HG02840 (cell line): ENCODE measurements at regions not wholly inside any gene's neighbourhood (a gene's known extent, or its start where the extent isn't known, plus 50 kb on each side); places are given as distances from the start of the nearest gene placed in this dataset.

ENCODE experiments used
- ATAC-seq: cut with Tn5 transposase; IDR thresholded peaks from one replicate; pipeline ENCODE4 v1.9.1; 2021; ENCODE audit warnings: mild to moderate bottlenecking, moderate library complexity, moderate number of reproducible peaks; ENCODE audit not compliant: unreplicated experiment, low FRiP score

DNA sequence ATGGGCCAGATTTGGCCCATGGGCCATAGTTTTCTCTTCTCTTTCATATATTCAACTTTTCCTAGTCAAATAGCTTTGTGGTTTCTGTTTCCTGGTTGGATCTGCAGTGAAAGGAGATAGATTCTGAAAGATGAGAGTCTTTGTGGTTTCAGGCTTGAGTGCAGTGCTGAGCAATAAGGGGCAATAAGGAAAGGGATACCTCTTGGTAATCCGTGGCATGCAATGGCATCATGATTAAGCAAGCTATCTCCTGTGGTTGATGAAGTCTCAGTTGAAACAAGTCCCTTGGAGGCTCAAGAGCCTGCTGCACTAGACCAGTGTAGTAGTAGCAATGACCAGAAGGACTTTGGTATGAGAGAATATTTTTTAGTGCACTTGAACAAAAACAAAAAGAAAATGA is 187.7 kb upstream of the CNTNAP2 start:
- ATAC-seq, result no peak

GRCh38 chr7:145919712-145920111 is 196.9 kb upstream of the CNTNAP2 start:
- no peak for ATAC-seq

GRCh38 chr7:145916776-145917175 is 199.8 kb upstream of the CNTNAP2 start:
- no peak for ATAC-seq

- ATAC-seq, result no peak
Observed at GRCh38 chr7:145915679-145916078, 200.9 kb upstream of the CNTNAP2 start.

DNA sequence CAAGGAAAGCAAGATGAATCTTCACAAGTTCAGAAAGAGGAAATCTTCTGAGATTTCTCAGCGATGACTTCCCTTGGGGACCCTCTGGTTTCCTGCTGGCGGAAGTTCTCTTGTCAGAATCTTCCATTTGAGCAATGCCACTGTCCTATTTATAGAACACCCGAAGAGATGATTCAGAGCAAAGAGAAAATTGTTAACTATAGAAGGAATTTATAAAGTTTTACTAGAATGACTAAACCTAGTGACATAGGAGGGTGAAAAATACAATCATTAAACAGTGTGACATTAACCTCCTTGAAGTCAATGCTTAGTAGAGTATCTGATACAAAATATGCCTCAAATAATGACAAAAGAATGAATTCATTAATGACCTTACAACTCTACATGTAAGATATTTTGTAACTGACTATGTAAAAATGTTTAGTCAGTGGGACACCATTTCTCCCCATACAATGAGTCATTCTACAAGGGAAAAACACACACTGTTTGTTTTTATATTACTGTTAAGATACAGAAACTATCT is 206.5 kb upstream of the CNTNAP2 start:
- peak; percentile 71 for ATAC-seq

GRCh38 chr7:145903658-145904057 is 212.9 kb upstream of the CNTNAP2 start:
- ATAC-seq, result no peak

- ATAC-seq, result no peak
Observed at GRCh38 chr7:145902123-145902522, 214.5 kb upstream of the CNTNAP2 start.

DNA sequence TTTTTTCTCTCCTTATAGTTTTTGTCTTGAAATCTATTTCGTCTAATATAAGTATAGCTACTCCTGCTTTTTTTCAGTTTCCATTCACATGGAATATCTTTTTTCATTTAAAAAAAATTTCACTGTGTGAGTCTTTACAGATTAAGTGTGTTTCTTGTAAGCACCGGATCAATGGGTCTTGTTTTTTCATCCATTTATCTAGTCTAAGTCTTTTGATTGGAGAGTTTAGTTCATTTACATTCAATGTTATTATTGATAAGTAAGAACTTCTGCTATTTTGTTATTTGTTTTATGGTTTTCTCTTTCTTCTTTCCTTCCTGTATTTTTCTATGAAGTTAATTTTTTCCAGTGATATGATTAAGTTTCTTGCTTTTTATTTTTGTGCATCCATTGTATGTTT is 216.7 kb upstream of the CNTNAP2 start:
- ATAC-seq, result no peak

GRCh38 chr7:145893925-145894535 is 222.6 kb upstream of the CNTNAP2 start:
- ATAC-seq, result no peak

GRCh38 chr7:145884716-145885514 is 231.7 kb upstream of the CNTNAP2 start:
- no peak for ATAC-seq

DNA sequence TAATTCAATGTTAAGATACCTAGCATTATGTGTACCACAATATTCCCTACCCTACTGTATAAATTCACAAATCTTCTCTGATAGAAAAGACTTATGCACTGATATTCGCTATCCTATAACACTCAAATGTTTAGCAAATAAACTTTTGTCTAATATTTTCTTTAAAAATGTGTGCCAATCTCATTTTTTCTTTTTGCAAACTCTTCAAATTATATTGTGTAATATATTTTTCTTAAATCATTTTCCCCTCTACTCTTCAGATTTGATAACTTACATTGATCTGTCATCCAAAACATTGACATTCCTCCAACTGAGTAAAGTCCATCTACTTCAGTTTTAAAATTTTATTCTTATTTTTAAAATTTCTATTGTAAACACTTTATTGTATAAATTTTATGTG is 240.2 kb upstream of the CNTNAP2 start:
- no peak for ATAC-seq

DNA sequence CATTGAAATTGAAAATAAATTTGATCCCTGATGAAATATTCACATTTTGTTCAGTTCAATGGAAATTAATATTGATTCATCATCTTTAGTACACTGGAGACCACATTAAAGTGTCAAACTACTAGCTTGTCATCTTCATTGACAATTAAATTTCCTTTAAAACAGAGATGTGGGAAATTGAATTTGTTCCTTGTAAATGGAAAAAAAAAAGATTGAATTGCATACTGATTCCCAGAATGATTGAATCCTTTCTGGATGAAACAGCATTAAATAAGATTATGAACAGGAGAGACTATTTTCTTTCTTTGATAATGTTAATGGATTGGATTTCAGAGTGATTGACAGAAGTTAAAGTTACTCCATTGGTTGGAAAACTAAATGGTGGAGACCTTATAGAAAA is 241.3 kb upstream of the CNTNAP2 start:
- ATAC-seq, result no peak

DNA sequence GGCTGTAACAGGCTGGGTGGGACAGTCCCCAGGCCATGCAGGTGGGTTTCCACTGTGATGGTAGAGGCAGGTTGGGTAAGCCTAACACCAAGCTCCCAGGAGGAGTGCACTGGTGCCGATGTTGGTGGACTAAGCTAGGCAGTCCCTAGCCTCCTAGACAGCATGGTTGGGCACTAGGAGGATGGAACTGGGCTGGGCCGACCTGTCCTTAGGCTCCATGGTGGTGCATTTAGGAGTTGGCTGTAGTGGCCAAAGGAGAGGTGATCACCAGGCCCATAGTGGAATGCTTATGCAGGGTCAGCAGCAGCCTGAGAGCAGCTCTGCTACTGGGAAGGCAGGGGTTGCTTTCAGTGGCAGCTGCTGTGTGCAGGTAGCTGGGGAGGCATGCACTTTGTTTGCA is 247.7 kb upstream of the CNTNAP2 start:
- no peak for ATAC-seq

DNA sequence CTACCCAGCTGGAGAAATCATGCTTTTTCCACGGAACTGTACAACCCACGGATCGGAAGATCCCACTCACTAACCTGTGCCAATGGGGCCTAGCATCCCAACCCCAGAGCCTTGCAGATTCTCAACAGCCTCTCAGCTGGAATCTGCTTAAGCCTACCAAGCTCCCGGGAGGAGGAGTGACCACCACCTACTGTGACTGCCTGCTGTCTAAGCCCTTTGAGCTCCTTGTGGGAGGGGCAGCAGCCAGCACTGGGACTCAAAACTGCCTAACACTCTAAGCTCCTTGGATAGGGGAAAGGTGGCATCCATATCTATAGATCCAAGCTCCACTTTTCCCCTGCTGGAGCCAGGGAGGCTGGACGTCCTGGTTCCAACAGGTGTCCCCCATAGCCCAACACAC is 254.4 kb upstream of the CNTNAP2 start:
- ATAC-seq, result no peak

- no peak for ATAC-seq
Observed at GRCh38 chr7:145860809-145861208, 255.8 kb upstream of the CNTNAP2 start.

GRCh38 chr7:145850636-145851035 is 266.0 kb upstream of the CNTNAP2 start:
- ATAC-seq, result no peak

DNA sequence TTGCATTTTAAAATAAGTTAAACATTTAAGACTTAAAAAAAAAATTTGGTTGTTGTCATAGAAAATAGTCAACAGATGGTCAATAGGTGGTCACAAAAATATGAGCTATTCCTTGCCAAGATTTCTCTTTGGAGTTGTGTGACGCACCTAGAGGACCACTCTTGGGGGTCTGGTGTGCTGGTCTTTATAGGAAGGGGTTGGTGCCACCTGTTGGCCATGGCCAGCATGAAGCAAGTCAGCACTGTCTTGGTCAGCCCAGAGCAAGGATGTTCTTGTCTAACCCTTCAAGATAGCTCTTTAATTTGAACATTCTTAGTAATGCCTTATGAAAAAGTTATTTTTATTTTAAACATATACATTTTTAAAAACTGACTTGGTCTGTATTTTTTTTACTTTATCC is 267.9 kb upstream of the CNTNAP2 start:
- ATAC-seq, result no peak

GRCh38 chr7:145845345-145845744 is 271.3 kb upstream of the CNTNAP2 start:
- no peak for ATAC-seq

DNA sequence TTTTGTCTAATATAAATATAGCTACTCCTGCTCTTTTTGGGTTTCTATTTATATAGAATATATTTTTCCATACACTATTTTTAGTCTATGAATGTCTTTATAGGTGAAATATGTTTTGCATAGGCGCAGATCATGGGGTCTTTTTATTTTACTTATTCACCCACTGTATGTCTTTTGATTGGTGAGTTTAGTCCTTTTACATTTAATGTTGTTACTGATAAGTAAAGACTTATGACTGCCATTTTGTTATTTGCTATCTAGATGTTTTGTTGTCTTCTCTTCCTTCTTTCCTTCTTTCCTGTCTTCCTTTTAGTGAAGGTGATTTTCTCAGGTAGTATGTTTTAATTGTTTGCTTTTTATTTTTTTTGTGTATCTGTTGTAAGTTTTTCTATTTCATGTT is 276.8 kb upstream of the CNTNAP2 start:
- ATAC-seq, result no peak

DNA sequence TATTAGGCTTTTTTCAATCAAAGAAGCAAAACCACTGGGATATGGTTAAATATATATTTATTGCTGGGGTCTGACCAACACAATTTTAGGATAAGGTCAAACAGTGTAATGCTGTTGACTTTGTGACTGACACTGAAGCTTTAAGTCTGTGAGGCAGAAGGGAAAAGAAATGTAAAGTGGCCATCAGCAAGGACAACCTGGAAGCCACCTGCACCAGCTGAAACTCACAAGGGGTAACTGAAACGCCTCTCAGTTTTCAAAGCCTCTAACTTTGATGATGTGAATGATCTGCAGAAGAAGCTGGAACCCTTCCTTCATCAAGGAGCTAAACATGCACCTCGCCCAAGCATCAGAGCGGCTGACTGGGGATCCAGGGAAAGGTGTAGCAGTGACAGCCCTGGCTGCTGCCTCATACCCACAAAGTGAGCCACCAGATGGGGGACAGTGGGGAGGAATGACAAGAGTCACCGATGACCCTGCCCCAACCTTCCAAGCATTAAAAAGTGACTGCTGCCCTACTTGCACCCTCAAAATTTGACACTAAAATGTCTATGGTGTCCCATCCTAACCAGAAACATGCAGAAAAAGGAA is 284.9 kb upstream of the CNTNAP2 start:
- no peak for ATAC-seq

DNA sequence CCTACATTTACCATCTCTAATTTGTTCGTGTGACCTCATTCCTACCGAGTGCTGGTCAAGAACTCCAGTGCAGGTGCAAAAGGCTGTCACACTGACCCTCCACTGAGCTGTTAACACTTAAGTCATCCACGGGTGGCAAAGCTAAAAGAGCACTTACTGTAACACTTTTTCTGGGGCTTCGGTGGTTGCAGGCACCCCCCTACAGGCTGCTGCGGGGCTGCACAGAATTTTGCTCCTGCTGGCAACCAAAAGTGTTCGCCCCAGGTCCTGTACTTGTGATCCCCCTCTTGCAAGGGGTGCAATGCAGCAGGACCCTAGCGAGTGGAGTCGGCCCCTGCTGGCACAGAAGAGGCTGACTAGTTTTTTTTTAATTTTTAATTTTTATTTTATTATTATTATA is 298.9 kb upstream of the CNTNAP2 start:
- ATAC-seq, result no peak

- no peak for ATAC-seq
Observed at GRCh38 chr7:145812218-145812617, 304.4 kb upstream of the CNTNAP2 start.
